Tibial nerve (tissue), 4 donors: ENCODE measurements at regions not wholly inside any gene's neighbourhood (a gene's known extent, or its start where the extent isn't known, plus 50 kb on each side); places are given as distances from the start of the nearest gene placed in this dataset.
A peak's percentile ranks its signal among the peaks of the same experiment; 100 is the strongest.

Experiments used
- EP300 ChIP-seq, 2 donors: sonication (generic); formaldehyde crosslinking; IDR thresholded peaks; one replicate each; pipeline ENCODE4 v1.6.1; 2017; ENCODE audit warnings: antibody characterized with exemption in 2 of 2, mild to moderate bottlenecking in 1 of 2
- TF ChIP-seq, protein P1 (sequence below), 5 experiments: fragments of 200-600 bp in 3 of 5; fragments of 450-650 bp in 2 of 5; sonication (generic) in 3 of 5; IDR thresholded peaks; one replicate each; pipeline ENCODE4 v1.5.1; 2016 to 2019; ENCODE audit warnings: antibody characterized with exemption in 5 of 5, mild to moderate bottlenecking in 3 of 5, moderate library complexity in 2 of 5

DNA sequence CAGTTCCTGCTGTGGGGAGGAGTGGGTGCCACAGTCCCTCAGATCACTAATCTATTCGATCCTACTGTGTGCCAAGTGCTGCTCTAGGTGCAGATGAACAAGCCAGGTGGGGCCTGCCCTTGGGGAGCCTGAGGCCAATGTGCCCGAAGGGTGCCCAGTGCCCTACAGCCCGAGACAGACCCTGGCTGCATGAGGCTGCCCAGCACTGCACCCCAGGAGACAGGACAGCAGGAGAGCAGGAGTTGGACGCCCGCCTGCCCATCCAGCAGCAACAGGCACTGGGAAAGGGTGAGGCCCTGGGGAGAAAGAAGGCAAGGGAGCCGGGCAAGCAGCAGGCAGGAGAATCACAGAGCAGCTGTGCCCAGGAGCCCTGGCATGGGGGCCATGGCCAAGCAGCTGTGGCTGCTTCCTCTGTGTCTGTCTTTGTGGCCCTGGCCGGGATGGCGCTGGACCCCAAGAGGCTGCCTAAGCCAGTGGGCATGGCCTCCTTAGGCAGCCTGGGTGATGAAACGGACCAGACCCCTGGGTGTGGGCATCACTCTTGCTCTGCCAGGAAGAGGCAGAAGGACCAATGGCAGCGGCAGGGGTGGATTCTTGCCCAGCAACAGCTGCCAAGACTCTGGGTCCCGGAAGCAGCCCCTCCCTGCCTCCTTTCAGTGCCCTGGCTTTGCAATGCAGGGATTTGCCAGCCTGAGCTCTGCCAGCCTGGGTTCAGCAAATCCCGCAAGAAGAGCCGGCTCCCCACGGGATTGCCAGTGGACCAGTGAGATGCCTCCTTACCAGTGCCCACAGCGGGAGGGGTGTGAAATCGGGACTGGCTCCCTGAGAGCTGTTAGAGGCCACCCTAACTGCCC lies 179.6 kb upstream of the TNRC6C start:
- TF ChIP-seq, protein P1, sequence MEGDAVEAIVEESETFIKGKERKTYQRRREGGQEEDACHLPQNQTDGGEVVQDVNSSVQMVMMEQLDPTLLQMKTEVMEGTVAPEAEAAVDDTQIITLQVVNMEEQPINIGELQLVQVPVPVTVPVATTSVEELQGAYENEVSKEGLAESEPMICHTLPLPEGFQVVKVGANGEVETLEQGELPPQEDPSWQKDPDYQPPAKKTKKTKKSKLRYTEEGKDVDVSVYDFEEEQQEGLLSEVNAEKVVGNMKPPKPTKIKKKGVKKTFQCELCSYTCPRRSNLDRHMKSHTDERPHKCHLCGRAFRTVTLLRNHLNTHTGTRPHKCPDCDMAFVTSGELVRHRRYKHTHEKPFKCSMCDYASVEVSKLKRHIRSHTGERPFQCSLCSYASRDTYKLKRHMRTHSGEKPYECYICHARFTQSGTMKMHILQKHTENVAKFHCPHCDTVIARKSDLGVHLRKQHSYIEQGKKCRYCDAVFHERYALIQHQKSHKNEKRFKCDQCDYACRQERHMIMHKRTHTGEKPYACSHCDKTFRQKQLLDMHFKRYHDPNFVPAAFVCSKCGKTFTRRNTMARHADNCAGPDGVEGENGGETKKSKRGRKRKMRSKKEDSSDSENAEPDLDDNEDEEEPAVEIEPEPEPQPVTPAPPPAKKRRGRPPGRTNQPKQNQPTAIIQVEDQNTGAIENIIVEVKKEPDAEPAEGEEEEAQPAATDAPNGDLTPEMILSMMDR (IDR thresholded peaks at IDR 0.05) = no peak
- TF ChIP-seq EP300 (IDR thresholded peaks at IDR 0.05) = peak; percentile 20 to 55
